ENCODE measurements at regions not wholly inside any gene's neighbourhood (a gene's known extent, or its start where the extent isn't known, plus 50 kb on each side); places are given as distances from the start of the nearest gene placed in this dataset.

- no peak for DNase-seq
- Histone ChIP-seq H3K27me3 (ENCODE audit: insufficient read depth, low read depth, severe bottlenecking) (no peaks in the 10 kb centered on the region), H3K4me3 (ENCODE audit: low read depth, low read length) (no peak overlapping the region), H3K36me3 (no peaks in the 10 kb centered on the region), H3K27ac (no peak overlapping the region), H3K9me3 (ENCODE audit: severe bottlenecking) (no peaks in the 10 kb centered on the region)
- no peak for TF ChIP-seq CTCF (IDR thresholded peaks at IDR 0.05; ENCODE audit: low read depth, low read length)
Measured at GRCh38 chr3:125662675-125663074, 67.4 kb upstream of the OSBPL11 start.

GRCh38 chr3:125670352-125670751 is 75.1 kb upstream of the OSBPL11 start:
- no peak for DNase-seq
- H3K27me3 ChIP-seq (ENCODE audit: insufficient read depth, low read depth, severe bottlenecking): no peaks in the 10 kb centered on the region
- no peak overlapping the region for H3K27ac ChIP-seq
- no peaks in the 10 kb centered on the region for H3K36me3 ChIP-seq
- no peak overlapping the region for H3K4me3 ChIP-seq (ENCODE audit: low read depth, low read length)
- no peak for TF ChIP-seq CTCF (IDR thresholded peaks at IDR 0.05; ENCODE audit: low read depth, low read length)
- H3K9me3 ChIP-seq (ENCODE audit: severe bottlenecking): no peaks in the 10 kb centered on the region

- no peaks in the 10 kb centered on the region for H3K27me3 ChIP-seq (ENCODE audit: insufficient read depth, low read depth, severe bottlenecking)
- no peaks in the 10 kb centered on the region for H3K36me3 ChIP-seq
- no peaks in the 10 kb centered on the region for H3K9me3 ChIP-seq (ENCODE audit: severe bottlenecking)
- H3K4me3 ChIP-seq (ENCODE audit: low read depth, low read length): no peak overlapping the region
- H3K27ac ChIP-seq: no peak overlapping the region
- DNase-seq: no peak
- TF ChIP-seq CTCF (IDR thresholded peaks at IDR 0.05; ENCODE audit: low read depth, low read length): no peak
Measured at GRCh38 chr3:125670945-125671344, 75.6 kb upstream of the OSBPL11 start.

GRCh38 chr3:125671461-125672243 is 76.4 kb upstream of the OSBPL11 start:
- no peak overlapping the region for H3K4me3 ChIP-seq (ENCODE audit: low read depth, low read length)
- H3K27me3 ChIP-seq (ENCODE audit: insufficient read depth, low read depth, severe bottlenecking): no peaks in the 10 kb centered on the region
- no peaks in the 10 kb centered on the region for H3K36me3 ChIP-seq
- TF ChIP-seq CTCF (IDR thresholded peaks at IDR 0.05; ENCODE audit: low read depth, low read length): no peak
- no peak for DNase-seq
- no peak overlapping the region for H3K27ac ChIP-seq
- H3K9me3 ChIP-seq (ENCODE audit: severe bottlenecking): no peaks in the 10 kb centered on the region

- TF ChIP-seq CTCF (IDR thresholded peaks at IDR 0.05; ENCODE audit: low read depth, low read length): no peak
Measured at GRCh38 chr3:125675791-125676190, 80.5 kb upstream of the OSBPL11 start.

GRCh38 chr3:125679258-125679657 is 84.0 kb upstream of the OSBPL11 start:
- no peaks in the 10 kb centered on the region for H3K27me3 ChIP-seq (ENCODE audit: insufficient read depth, low read depth, severe bottlenecking)
- peak; percentile 36 for DNase-seq
- no peaks in the 10 kb centered on the region for H3K36me3 ChIP-seq
- no peak overlapping the region for H3K27ac ChIP-seq
- H3K4me3 ChIP-seq (ENCODE audit: low read depth, low read length): no peak overlapping the region
- no peaks in the 10 kb centered on the region for H3K9me3 ChIP-seq (ENCODE audit: severe bottlenecking)
- TF ChIP-seq CTCF (IDR thresholded peaks at IDR 0.05; ENCODE audit: low read depth, low read length): peak; percentile 36; the same call in 1 of the 2 replicates

More at GRCh38 chr3:125675791-125676190, 80.5 kb upstream of the OSBPL11 start:
- Histone ChIP-seq H3K27me3 (ENCODE audit: insufficient read depth, low read depth, severe bottlenecking) (no peaks in the 10 kb centered on the region), H3K36me3 (no peaks in the 10 kb centered on the region), H3K9me3 (ENCODE audit: severe bottlenecking) (no peaks in the 10 kb centered on the region), H3K4me3 (ENCODE audit: low read depth, low read length) (no peak overlapping the region), H3K27ac (no peak overlapping the region)
- no peak for DNase-seq
